Middle frontal gyrus (tissue), 1 donor: ENCODE measurements at regions not wholly inside any gene's neighbourhood (a gene's known extent, or its start where the extent isn't known, plus 50 kb on each side); places are given as distances from the start of the nearest gene placed in this dataset.
"Not testable (repeated sequence)": the region's sequence is repeated elsewhere in the genome, so short reads cannot be mapped to it uniquely, and the experiment has no call there.

Experiments used
- DNase-seq: peaks from one replicate; pipeline ENCODE4 v3.0.0-alpha.2; 2015; ENCODE audit warnings: low spot score; ENCODE audit errors: extremely low spot score

DNA sequence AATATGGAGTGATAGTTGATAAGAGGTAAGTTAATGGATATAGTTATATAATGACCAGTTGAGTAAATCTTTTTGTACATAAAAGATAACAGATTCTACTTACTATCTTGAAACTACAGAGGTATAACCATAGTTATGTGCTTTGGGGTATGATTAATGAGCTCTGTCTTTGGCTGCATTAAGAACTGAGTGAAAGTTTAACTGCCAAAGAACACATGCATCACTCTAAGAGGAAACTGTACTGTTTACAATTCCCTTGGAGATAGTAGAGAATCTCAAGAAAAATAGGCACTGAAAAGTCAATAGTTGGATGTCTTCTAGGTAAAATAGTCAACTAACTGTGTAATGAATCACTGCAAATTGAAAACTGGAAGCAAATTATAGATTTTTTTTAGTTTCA is 1129.5 kb downstream of the EPHA7 start:
- DNase-seq = no peak

DNA sequence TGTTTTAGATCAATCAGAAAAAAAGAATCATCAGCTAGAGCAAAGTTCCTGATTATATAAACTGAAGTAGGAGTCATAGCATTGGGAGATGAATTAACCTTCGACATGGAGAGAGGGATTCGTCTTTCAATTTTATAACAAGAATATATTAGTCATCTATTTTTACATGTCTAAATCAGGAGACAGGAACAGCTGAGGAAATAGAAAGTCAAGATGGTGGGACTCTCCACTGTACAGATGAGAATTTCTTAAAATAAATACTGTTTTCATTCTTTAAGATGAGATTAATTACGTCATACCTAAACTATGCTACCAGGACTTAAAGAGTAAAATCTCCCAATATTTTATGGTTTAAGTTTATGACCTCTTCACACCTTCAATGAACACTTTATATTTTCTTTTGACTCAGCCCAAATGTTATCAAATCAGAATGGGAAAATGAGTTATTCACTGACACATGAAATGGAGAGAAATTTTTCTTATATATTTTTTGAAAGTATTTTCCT is 1137.7 kb downstream of the EPHA7 start:
- no peak for DNase-seq

DNA sequence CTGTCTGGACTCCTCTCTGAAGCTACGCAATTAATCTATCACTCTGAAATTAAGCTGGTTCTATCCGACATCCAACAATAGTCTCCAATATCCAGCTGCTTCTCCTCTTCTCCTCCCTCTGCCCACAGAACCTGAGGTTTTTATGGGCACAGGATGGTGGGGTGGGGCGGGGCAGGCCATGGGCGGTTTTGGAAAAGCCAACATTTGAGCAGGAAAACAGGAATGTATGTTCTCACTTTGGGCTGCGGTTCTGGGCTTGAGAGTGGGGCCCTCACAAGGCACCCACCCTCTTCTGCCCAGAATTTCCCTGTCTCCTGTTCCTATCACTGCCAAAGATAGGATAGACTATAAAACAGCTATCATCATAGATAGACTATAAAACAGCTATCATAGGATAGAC is 1144.2 kb downstream of the EPHA7 start:
- no peak for DNase-seq

DNA sequence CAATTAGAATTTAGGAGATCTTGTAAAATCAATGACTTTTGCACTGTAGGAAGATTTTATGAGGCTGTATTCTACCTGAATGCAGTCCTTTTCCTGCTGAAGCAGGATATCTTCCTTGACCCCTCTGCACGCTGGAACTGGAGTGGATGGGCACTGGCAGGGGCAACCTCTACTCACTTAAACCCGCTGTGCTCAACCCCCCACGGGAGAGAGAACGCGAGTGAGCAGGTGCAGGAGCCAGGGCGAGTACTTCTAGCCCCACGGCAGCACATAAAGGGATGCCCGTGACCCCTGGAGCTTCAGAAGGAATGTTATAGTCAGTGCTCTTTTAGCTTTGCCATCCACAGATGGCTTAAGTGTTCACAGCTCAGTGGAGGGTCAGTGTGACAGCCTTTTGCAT is 1144.8 kb downstream of the EPHA7 start:
- DNase-seq = no peak

DNA sequence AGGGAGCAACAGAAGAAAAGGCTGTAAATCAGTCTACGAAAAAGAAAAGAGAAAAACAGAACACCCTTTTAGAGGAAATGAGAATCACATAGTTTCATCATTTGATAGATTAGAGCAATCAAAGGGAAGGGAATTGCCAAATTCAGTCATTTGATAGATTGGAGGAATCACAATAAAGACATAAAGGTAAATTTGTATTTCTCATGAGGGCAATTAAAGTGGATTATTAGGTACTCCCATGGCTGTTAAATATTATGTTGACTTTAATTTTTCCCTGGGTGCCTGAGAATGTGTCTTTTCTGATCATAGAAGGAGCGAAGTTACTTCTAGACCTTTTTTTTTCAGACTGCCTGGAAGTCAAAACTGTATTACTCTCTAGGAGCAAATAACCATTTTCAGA is 1145.7 kb downstream of the EPHA7 start:
- DNase-seq = no peak

DNA sequence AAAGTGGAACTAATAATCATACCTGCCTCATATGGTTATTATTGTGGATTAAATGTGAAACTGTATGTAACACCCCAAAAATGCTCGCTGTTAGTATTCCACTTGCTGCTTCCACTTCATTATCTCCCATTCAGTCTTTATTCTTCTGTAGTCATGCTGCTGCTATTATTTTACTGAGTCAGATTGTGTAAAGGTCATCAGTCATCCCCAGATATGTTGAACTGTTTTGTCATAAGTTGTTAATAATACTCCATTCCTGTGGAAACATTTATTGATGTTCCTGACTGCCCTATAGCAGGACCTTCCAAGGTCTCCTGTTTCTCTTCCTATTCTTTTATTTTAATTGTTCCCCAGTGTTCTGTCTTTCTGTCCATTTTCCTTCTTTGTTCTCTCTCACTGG is 1148.3 kb downstream of the EPHA7 start:
- no peak for DNase-seq

DNA sequence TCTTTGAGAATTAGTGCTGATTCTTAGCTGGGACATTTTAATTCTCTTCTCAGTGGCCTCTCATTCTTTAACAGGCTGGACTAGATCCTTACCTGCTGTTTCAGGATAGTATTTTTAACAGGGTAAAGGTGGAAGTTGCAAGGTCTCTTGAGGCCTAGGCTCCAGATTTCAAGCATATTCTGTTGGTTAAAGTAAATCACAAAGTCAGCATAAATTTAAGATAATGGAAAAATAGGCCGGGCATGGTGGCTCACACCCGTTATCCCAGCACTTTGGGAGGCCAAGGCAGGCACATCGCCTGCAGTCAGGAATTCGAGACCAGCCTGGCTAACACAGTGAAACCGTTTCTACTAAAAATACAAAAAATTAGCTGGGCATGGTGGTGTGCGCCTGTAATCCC is 1149.0 kb downstream of the EPHA7 start:
- DNase-seq = no peak

DNA sequence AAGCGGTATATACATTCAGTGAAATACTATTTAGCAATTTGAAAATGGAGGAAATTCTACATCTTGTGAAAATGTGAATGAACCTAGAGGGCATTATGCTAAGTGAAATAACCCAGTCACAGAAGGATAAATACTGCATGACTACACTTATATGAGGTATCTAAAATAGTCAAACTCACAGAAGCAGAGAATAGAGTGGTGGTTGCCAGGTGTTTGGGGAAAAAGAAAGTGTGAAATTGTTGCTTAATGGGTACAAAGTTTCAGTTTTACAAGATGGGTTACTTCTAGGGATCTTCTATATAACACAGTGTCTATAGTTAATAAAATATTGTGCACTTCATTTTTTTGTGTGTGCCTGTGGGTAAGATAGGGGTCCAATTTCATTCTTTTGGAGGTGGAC is 1152.0 kb downstream of the EPHA7 start:
- DNase-seq = no peak

DNA sequence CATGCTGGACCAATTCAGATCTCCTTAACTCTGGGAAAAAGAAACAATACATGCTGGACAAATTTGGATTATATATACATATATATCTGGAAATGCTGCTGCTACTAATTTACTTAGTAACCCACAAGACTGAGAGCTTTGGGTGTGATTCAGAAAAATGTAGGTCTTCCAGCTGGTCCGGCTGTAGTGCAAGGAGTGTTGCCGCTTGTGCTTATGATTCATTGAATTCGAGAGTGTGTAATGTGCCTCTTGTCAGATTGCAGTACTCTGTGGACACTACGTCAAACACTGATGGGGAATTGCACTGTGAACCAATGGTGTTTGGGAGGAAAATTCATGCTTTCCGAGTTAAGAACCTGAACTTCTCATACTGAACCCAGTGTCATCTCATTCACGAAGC is 1155.5 kb downstream of the EPHA7 start:
- no peak for DNase-seq

DNA sequence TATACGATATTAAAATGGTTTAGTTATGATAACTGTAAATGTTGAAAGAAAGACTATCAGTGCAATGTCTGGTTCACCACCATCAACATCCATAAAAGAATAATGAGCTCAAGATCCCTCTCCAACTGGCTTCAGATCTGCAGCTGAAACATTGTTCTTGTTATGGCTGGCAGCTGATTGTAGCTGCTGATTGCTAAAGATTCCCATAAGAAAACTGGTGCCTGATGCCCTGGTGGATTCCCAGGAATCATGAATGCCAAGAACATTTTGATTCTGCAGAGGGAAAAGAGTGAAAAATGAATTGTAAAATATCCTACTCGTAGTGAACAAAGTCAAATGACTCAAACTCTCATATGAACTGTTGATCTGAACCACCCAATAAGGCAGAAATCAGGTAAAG is 1160.2 kb downstream of the EPHA7 start:
- no peak for DNase-seq

DNA sequence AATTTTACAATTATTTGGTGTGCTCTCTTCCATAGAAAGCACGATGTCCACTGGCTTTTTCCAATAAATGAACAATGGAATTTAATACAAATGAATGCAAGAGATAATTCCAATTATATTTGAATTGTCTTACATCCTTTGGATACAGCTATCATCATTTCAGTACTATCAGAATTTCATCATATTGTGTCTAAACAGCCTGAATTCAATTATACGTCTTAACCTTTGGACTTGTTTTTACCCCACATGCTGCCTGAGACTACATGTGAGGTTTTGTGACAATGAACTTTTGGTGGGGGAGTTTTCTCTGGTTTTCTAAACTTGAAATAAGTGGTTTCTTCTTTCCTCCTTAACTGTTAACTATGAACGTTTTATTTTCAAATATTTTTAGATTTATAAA is 1176.0 kb downstream of the EPHA7 start:
- DNase-seq = no peak

DNA sequence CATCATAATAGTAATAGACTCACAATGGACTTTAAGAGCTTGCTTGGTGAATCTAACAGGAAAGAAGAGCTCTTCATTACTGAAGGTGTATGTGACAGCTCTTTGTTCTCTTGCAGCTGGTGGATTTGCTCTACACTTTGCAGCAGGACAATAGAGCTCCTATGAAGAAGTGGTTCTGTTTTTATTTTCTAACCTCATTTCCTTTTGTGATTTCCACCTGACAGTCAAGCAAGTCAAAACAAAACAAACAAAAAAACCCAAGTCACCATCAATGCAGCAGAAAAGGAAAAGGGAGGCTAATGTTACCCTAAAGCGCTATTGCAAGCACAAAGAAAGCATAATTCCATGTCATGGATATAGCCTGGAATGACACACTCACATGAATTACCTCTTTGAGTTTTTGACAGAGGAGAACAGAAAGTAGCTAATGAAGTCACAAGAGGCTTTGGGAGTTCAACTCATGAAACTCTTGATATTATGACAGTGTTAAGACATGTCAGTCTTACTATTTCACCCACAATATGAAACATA is 1188.1 kb downstream of the EPHA7 start:
- no peak for DNase-seq

DNA sequence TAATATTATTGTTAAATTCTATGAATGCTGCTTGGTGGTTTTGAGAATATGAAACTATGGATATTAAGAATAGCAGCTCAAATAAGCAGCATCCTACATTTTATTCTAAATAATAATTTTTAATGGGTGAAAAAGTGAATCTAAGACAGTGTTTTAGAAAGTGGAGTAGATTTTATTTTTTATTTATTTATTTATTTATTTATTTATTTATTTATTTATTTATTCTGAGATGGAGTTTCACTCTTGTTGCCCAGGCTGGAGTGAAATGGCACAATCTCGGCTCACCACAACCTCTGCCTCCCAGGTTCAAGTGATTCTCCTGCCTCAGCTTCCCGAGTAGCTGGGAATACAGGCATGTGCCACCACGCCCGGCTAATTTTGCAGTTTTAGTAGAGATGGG is 1199.4 kb downstream of the EPHA7 start:
- DNase-seq = not testable (repeated sequence)

DNA sequence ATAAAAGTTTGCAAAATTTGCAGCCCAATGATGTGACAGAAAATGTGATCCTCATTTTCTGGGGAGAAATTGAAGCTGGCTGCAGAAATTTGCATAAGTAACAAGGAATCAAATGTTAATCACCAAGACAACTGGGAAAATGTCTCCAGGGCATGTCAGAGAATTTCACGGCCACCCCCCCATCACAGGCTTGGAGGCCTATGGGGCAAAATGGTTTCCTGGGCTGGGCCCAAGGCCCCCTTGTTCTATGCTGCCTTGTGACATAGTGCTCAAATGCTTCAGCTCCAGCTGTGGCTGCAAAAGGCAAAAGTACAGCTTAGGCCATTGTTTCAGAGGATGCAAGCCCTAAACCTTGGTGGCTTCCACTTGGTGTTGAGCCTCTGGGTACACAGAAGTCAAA is 1202.6 kb downstream of the EPHA7 start:
- no peak for DNase-seq

DNA sequence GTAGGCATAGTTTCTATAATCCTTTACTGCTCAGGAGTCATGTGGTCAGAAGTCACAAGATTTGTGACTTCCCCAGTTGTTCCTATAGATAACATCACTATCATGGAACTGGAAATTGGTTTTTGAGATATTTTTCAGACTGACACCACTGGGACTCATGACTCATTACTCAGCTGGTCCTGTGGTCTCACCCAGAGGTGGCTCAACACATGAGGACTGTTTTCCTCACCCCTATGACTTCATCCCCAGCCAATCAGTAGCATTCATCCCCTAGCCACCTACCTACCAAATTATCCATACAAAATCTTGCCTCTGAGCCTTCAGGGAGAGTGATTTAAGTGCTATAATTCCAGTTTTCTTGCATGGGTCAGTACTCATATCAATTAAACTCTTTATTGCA is 1217.7 kb downstream of the EPHA7 start:
- DNase-seq = no peak

DNA sequence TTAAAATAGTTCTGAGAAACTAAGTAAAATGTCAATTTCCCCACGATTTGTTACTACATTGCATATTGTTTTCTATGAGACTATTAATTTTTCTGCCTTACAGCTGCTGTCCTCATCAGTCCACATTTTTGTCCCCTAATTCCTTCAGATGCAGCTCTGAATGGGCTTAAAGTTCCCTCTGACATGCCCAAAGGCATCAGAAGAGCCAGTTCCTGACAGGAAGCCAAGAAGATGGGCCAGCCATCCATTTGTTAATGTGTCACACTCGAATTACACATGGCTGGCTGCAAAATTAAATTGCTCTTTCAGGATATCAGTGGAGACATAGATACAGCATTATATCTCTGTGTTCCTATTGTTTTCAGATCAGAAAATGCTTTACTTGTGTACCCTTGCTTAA is 1223.0 kb downstream of the EPHA7 start:
- no peak for DNase-seq

DNA sequence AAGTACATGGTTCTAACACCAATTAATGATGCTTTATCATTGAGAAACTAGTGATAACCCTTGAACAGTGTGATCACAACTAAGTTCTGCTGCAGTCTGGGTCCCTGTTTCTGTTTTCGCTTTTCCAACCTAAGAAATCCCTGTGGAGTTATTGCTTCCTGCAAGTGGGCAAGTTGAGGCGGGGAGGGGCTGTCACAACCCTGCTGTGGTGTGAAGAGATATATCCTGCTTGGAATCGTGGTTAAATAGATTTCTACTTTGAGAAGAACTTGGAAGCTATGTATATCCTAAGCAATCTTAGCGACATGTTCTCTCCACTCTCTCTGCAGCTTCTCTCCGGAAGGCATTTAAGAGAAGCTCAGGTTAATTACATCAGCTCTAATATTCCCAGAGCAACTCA is 1223.6 kb downstream of the EPHA7 start:
- no peak for DNase-seq

DNA sequence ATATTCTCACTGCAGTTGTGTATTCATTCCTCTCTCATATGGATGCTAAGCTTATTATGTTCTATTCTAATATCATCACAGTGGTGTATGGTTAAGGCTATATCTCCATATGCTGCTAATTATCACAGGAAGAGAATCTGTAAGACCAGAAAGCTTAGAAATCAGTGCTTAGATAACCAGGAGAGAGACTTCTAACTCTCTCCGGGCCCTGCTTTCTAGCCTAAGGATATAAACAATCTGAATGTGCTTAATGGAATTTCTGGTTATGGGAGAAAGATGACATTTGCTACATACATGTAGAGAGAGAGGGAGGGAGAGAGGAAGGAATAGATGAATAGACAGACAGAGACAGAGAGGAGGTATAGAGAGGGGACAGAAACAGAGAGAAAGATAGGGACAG is 1231.3 kb downstream of the EPHA7 start:
- DNase-seq = no peak

DNA sequence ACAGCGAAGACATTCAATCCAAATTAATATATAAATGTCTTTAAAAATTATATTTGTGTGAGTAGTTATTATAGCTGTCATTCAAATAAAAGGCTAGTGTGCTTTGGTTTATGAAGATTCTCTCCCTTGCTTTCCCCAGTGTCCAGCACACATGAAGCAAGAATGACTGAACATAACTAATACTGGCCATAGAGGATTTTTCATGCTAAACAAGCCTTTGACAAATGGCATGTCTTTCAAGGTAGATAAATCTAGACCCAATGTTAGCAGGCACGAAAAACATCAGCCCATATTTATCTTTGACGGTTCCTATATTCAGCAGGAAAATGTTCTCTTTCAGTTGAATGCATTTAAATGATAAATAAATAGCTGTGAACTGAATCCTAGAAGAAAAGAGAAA is 1234.4 kb downstream of the EPHA7 start:
- no peak for DNase-seq

DNA sequence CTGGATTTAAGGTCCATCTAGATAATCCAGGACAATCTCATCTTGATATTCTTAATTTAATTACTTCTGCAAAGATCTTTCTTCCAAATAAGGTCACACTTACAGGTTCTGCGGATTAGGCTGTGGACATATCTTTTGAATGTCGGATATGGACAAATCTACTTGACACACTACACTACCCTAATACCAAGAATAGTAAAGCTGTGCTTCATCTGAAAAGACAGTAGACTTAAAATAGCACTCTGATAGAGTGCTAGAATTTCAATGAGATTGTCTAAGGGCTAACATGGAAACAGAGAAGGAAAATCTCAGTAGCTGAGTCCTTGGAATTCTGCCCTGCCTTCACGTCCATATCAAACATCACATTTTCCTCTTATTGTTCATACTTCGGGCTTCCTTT is 1238.0 kb downstream of the EPHA7 start:
- DNase-seq = no peak

DNA sequence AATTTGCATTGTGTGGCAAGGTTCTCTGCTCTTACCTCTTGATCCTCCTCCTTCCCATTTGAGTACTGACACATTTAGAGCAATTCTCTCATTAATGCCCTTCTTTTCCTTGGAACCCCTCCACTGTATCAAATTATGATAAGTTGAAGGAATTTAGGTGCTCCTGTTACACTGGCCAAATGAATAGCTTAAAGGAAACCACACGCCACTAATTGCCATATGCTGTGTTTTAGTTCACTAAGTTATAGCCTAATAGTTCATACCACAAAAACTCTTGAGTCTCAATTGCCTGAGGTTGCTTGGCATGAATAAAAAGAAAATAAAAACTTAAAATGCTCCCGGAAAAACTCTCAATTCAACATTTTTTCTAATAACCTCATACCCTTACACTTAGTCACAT is 1239.3 kb downstream of the EPHA7 start:
- no peak for DNase-seq

DNA sequence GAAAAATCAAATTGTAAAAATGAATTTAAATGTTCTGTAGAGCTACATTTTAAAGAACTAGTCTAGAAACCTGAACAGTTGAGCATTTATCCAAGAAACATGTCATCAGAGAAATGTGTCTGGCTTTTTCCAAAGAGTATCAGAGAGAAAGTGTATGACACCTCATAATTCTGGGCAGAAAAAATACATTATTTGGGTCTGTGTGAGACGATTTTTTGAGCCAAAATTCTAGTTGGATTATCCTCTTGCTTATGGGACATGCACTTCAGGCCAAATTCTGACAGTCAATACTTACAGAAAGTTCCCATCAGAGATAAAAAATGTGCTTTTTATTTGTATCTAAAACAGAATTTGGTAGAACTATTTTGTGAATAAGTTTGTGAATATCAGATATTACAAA is 1242.7 kb downstream of the EPHA7 start:
- DNase-seq = no peak

DNA sequence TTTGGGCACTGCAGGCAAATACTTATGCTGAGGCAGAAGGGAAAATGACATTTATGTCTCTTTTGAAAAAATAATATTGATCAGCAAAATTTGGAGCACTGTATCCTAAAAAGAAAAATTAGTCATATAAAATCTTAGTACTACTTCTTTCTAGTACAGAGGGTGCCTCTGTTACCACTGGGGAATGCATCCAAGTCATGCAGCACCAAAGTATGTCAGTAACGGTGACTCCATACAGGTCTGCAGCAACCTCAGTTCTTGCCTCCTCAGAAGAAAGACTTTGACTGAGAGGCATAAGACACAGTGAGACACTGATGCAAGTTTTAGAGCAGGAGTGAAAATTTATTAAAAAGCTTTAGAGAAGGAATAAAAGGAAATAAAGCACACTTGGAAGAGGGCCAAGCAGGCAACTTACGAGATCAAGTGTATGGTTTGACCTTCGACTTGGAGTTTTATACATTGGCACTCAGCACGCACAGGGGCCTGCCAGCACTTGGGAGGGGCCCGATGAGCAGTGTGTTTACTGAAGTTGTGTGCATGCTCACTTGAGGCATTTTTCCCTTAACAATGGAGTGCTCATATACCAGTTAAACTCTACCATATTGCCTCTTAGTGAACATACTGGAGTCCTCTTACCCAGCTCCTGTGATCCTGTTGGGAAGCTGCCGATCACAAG is 1244.8 kb downstream of the EPHA7 start:
- DNase-seq = no peak

DNA sequence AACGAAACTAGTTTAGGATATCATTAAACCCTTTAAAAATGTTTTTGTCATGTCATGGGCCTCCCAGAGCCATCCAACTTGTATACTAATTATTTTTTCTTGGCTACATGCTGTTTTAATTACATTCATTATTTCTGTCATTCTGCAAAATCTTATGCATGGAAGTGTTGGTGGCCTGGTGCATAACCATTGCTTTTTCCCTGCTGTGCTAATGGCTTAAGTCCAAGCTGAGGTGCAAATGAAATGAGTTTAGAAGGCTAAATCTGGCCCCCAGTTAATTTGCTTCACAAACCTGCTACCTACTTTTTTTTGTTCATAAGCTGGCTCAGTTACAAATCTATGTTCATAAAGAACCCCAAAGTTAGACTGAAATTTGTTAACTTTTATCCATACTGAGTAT is 1249.9 kb downstream of the EPHA7 start:
- no peak for DNase-seq
